Body of pancreas (tissue), 4 donors: ENCODE measurements at regions not wholly inside any gene's neighbourhood (a gene's known extent, or its start where the extent isn't known, plus 50 kb on each side); places are given as distances from the start of the nearest gene placed in this dataset.

Source experiments
- ATAC-seq: fragments of 150-250 bp; one replicate; pipeline ENCODE4 v1.9.1; 2016
- DNase-seq, 4 donors: peaks; one replicate each; pipeline ENCODE4 v3.0.0-alpha.2; 2019
- H3K27ac ChIP-seq, 4 donors: fragments of 200-600 bp; sonication (generic); 1 replicate in 3 of 4; 2 replicates in 1 of 4; pipeline versions ENCODE4 v1.5.1 to v1.6.1; 2016 to 2019; ENCODE audit warnings: mild to moderate bottlenecking in 1 of 4, mixed read lengths in 1 of 4, moderate library complexity in 1 of 4
- H3K27me3 ChIP-seq, 2 donors: fragments of 200-600 bp; sonication (generic); one replicate each; pipeline ENCODE4 v1.6.0; 2016; ENCODE audit warnings: mild to moderate bottlenecking in 1 of 2
- H3K36me3 ChIP-seq, 2 donors: fragments of 200-600 bp; sonication (generic); replicated peaks in 1 of 2; 2 replicates each; pipeline ENCODE4 v1.5.1; 2016; ENCODE audit warnings: low read depth in 2 of 2; ENCODE audit not compliant: insufficient read depth in 1 of 2
- H3K4me1 ChIP-seq: fragments of 200-600 bp; sonication (generic); one replicate; pipeline ENCODE4 v1.6.0; 2016
- H3K4me3 ChIP-seq, 2 donors: fragments of 200-600 bp; sonication (generic); 1 replicate in 1 of 2; 2 replicates in 1 of 2; pipeline ENCODE4 v1.5.1; 2016 to 2019
- H3K9me3 ChIP-seq, 3 donors: fragments of 200-600 bp; sonication (generic); 1 replicate in 2 of 3; 2 replicates in 1 of 3; pipeline ENCODE4 v1.5.1; 2016
- POLR2A ChIP-seq, 3 donors: fragments of 450-650 bp; IDR thresholded peaks; one replicate each; pipeline ENCODE4 v1.6.1; 2016; ENCODE audit warnings: antibody characterized with exemption in 3 of 3, mild to moderate bottlenecking in 2 of 3
- WGBS, 2 donors: methylation state at CpG; one replicate each; pipeline ENCODE4 v1.1.5; 2017; 5-methylcytosine and 5-hydroxymethylcytosine counted together
- intact Hi-C: fragments of 100-400 bp; cut with DNase I; formaldehyde crosslinking; loops from one replicate; pipeline ENCODE4 v1.15.1; 2023
- TF ChIP-seq, protein P1 (sequence below), 7 experiments: fragments of 450-650 bp in 4 of 7; fragments of 200-600 bp in 3 of 7; sonication (generic) in 3 of 7; IDR thresholded peaks; one replicate each; pipeline ENCODE4 v1.5.1; 2016 to 2019; ENCODE audit warnings: antibody characterized with exemption in 7 of 7

DNA sequence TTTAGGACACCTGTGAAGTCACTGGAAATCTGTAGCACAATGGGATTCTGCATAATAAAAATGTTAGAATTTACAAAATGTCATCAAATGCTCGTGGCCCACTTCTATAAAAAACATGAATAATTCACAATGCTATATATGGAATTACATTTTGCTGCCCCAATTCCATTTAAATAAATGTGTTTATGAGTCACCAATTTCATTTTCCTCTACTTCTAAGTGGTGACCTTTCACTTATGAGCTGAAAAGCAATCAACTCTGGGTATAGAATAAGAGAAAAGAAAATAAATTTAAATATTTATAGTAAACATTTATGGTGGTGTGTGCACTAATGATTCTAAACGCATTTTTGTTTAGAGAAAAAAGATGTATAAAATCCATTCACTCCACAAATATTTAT, 516.7 kb upstream of the MIR17HG start:
- intact Hi-C loops: no loop called here
- TF ChIP-seq, protein P1, sequence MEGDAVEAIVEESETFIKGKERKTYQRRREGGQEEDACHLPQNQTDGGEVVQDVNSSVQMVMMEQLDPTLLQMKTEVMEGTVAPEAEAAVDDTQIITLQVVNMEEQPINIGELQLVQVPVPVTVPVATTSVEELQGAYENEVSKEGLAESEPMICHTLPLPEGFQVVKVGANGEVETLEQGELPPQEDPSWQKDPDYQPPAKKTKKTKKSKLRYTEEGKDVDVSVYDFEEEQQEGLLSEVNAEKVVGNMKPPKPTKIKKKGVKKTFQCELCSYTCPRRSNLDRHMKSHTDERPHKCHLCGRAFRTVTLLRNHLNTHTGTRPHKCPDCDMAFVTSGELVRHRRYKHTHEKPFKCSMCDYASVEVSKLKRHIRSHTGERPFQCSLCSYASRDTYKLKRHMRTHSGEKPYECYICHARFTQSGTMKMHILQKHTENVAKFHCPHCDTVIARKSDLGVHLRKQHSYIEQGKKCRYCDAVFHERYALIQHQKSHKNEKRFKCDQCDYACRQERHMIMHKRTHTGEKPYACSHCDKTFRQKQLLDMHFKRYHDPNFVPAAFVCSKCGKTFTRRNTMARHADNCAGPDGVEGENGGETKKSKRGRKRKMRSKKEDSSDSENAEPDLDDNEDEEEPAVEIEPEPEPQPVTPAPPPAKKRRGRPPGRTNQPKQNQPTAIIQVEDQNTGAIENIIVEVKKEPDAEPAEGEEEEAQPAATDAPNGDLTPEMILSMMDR (IDR thresholded peaks at IDR 0.05): no peak
- TF ChIP-seq POLR2A (IDR thresholded peaks at IDR 0.05): no peak
- DNase-seq: no peak
- H3K4me3 ChIP-seq: no peak overlapping the region
- no peaks in the 10 kb centered on the region for H3K4me1 ChIP-seq
- ATAC-seq: no peak
- H3K27me3 ChIP-seq: no peaks in the 10 kb centered on the region
- H3K27ac ChIP-seq: no peak overlapping the region
- H3K36me3 ChIP-seq: no peaks in the 10 kb centered on the region
- WGBS, 2 donors: 55 to 61% methylated on average over 2 of the region's 2 CpGs
- no peaks in the 10 kb centered on the region for H3K9me3 ChIP-seq

DNA sequence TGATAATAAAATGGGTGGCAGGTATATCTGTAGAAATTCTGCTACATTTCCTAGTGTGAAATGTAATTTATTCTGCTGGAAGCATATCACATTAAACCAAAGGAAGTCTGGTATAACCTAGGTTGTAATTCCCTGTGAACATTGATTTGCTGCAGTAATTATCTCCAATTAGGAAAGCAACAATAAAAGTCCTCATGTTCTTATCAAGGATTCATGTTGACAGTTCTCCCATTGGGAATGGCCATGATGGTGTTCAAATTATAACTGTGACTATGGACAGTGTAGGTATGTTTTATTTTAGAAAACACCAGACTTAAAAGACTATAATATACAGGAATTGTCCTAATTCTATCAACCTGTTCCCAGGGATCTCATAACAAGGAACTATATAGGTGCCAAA, 513.5 kb upstream of the MIR17HG start:
- no peaks in the 10 kb centered on the region for H3K36me3 ChIP-seq
- H3K9me3 ChIP-seq: no peaks in the 10 kb centered on the region
- intact Hi-C loops: no loop called here
- no peak overlapping the region for H3K27ac ChIP-seq
- no peaks in the 10 kb centered on the region for H3K27me3 ChIP-seq
- TF ChIP-seq POLR2A (IDR thresholded peaks at IDR 0.05): no peak
- TF ChIP-seq, protein P1 (IDR thresholded peaks at IDR 0.05): no peak
- no peak overlapping the region for H3K4me3 ChIP-seq
- ATAC-seq (no peak), DNase-seq (no peak)
- no peaks in the 10 kb centered on the region for H3K4me1 ChIP-seq

GRCh38 chr13:90834700-90835099, 512.8 kb upstream of the MIR17HG start:
- Histone ChIP-seq H3K36me3 (no peaks in the 10 kb centered on the region), H3K27ac (no peak overlapping the region), H3K4me3 (no peak overlapping the region), H3K4me1 (no peaks in the 10 kb centered on the region), H3K9me3 (no peaks in the 10 kb centered on the region), H3K27me3 (no peaks in the 10 kb centered on the region)
- TF ChIP-seq POLR2A (IDR thresholded peaks at IDR 0.05): no peak
- TF ChIP-seq, protein P1 (IDR thresholded peaks at IDR 0.05): no peak
- ATAC-seq: no peak
- WGBS, 2 donors: 90 to 91% methylated on average over 5 of the region's 5 CpGs
- no peak for DNase-seq
- intact Hi-C loops: no loop called here

DNA sequence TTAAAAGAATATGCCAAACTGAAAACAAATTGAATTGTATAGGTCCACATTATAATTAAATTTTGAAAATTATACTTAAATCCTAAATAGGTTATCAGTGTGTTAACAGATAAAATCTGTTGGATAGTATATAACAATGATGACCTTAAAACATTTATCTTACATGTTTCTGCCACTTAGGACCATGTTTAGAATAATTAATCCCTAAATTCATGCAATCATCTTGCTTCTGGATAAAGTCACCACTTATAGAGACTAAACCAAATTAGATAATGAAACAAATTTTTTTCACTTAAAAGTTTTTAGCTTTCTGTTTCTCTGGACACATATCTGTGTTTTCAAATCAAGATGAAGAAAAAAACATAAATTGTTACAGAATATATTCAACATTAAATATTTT, 511.7 kb upstream of the MIR17HG start:
- H3K27me3 ChIP-seq: no peaks in the 10 kb centered on the region
- no peaks in the 10 kb centered on the region for H3K9me3 ChIP-seq
- H3K36me3 ChIP-seq: no peaks in the 10 kb centered on the region
- ATAC-seq: no peak
- intact Hi-C loops: no loop called here
- H3K4me3 ChIP-seq: no peak overlapping the region
- DNase-seq: no peak
- no peak for TF ChIP-seq POLR2A (IDR thresholded peaks at IDR 0.05)
- TF ChIP-seq, protein P1 (IDR thresholded peaks at IDR 0.05): no peak
- H3K4me1 ChIP-seq: no peaks in the 10 kb centered on the region
- H3K27ac ChIP-seq: no peak overlapping the region

DNA sequence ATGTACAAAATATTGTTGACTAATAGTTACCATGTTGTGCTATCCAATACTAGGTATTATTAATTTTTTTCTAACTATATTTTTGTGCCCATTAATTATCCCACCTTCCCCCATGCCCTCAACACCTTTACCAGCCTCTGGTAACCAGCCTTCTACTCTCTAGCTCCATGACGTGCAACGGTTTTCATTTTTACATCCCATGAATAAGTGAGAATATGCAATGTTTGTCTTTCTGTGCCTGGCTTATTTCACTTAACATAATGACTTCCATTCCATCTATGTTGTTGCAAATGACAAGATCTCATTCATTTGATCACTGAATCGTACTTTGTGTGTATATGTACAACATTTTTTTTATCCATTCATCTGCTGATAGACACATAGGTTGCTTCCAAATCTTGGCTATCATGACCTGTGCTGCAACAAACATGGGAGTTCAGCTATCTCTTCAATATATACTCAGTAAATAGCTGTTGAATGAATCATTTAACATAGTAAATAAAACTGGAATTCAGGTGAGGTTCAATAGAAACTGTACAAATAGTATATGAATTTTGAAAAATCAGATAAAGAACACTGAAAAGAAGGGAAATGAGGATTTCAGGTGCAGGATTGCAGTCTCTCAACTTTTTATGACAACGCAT, 509.0 kb upstream of the MIR17HG start:
- DNase-seq: no peak
- no peaks in the 10 kb centered on the region for H3K27me3 ChIP-seq
- intact Hi-C loops: no loop called here
- no peaks in the 10 kb centered on the region for H3K4me1 ChIP-seq
- no peak overlapping the region for H3K27ac ChIP-seq
- 69 to 71% methylated on average over 4 of the region's 4 CpGs for WGBS, 2 donors
- H3K36me3 ChIP-seq: no peaks in the 10 kb centered on the region
- no peaks in the 10 kb centered on the region for H3K9me3 ChIP-seq
- no peak for ATAC-seq
- no peak overlapping the region for H3K4me3 ChIP-seq
- TF ChIP-seq, protein P1 (IDR thresholded peaks at IDR 0.05): no peak
- no peak for TF ChIP-seq POLR2A (IDR thresholded peaks at IDR 0.05)
